Spleen (tissue), 7 donors: ENCODE measurements at regions not wholly inside any gene's neighbourhood (a gene's known extent, or its start where the extent isn't known, plus 50 kb on each side); places are given as distances from the start of the nearest gene placed in this dataset.

Experiments used
- POLR2A ChIP-seq, 3 donors: fragments of 450-650 bp; IDR thresholded peaks; one replicate each; pipeline ENCODE4 v1.5.1; 2017; ENCODE audit warnings: antibody characterized with exemption in 3 of 3, mild to moderate bottlenecking in 1 of 3
- POLR2AphosphoS5 ChIP-seq, 3 donors: sonication (generic); formaldehyde crosslinking; IDR thresholded peaks; one replicate each; pipeline ENCODE4 v1.5.1; 2017; ENCODE audit warnings: antibody characterized with exemption in 3 of 3
- TF ChIP-seq, protein P1 (sequence below), 11 experiments: fragments of 200-600 bp in 7 of 11; fragments of 450-650 bp in 4 of 11; sonication (generic) in 4 of 11; IDR thresholded peaks in 8 of 11; conservative IDR thresholded peaks in 3 of 11; 1 replicate in 7 of 11; 2 replicates in 4 of 11; pipeline versions ENCODE4 v1.4.0 to v1.8.0; 2016 to 2021; ENCODE audit warnings: antibody characterized with exemption in 11 of 11, inconsistent platforms in 4 of 11, mild to moderate bottlenecking in 1 of 11
- donor health status: DM: no; HTN: no; CAD: no; lungs with moderate emphysema.
- donor health status: DM: no; HTN: no; CAD: no.
- donor health status: DM: no; HTN: no; CAD: no.

- TF ChIP-seq POLR2AphosphoS5 (IDR thresholded peaks at IDR 0.05) (no peak), POLR2A (IDR thresholded peaks at IDR 0.05) (no peak)
- TF ChIP-seq, protein P1, sequence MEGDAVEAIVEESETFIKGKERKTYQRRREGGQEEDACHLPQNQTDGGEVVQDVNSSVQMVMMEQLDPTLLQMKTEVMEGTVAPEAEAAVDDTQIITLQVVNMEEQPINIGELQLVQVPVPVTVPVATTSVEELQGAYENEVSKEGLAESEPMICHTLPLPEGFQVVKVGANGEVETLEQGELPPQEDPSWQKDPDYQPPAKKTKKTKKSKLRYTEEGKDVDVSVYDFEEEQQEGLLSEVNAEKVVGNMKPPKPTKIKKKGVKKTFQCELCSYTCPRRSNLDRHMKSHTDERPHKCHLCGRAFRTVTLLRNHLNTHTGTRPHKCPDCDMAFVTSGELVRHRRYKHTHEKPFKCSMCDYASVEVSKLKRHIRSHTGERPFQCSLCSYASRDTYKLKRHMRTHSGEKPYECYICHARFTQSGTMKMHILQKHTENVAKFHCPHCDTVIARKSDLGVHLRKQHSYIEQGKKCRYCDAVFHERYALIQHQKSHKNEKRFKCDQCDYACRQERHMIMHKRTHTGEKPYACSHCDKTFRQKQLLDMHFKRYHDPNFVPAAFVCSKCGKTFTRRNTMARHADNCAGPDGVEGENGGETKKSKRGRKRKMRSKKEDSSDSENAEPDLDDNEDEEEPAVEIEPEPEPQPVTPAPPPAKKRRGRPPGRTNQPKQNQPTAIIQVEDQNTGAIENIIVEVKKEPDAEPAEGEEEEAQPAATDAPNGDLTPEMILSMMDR (IDR thresholded peaks at IDR 0.05 in 8 of 11, conservative IDR thresholded peaks at IDR 0.05 in 3 of 11), result no peak
Measured at GRCh38 chr15:99492716-99493115, 73.1 kb upstream of the MEF2A start.
